Osteoblast (primary cell): ENCODE measurements at regions not wholly inside any gene's neighbourhood (a gene's known extent, or its start where the extent isn't known, plus 50 kb on each side); places are given as distances from the start of the nearest gene placed in this dataset.

Source experiments
- DNase-seq: peaks from one replicate; pipeline ENCODE4 v3.0.0; 2011; ENCODE audit warnings: low spot score, mixed read lengths; ENCODE audit not compliant: insufficient read length; ENCODE audit errors: missing footprints
- H2AFZ ChIP-seq: 2 replicates; pipeline ENCODE4 v1.6.0; 2011; ENCODE audit warnings: mild to moderate bottlenecking, low read length
- H3K27ac ChIP-seq: 2 replicates; pipeline ENCODE4 v1.5.1; 2011; ENCODE audit warnings: mild to moderate bottlenecking, low read depth, low read length, moderate library complexity
- H3K27me3 ChIP-seq: 2 replicates; pipeline ENCODE4 v1.6.0; 2012; ENCODE audit warnings: mild to moderate bottlenecking, control low read depth, inconsistent platforms, low read length, moderate library complexity; ENCODE audit not compliant: insufficient read depth
- H3K36me3 ChIP-seq: 2 replicates; pipeline ENCODE4 v1.5.1; 2011; ENCODE audit warnings: mild to moderate bottlenecking, low read length, control low read depth, moderate library complexity; ENCODE audit not compliant: insufficient read depth
- H3K4me1 ChIP-seq: 2 replicates; pipeline ENCODE4 v1.5.1; 2011; ENCODE audit warnings: mild to moderate bottlenecking, low read length, control low read depth, moderate library complexity; ENCODE audit not compliant: insufficient read depth
- H3K4me2 ChIP-seq: 2 replicates; pipeline ENCODE4 v1.6.0; 2011; ENCODE audit warnings: mild to moderate bottlenecking, low read length; ENCODE audit not compliant: insufficient read depth
- H3K4me3 ChIP-seq: fragments of 200-600 bp; sonication (generic); 3 replicates; pipeline ENCODE4 v1.5.1; 2012; ENCODE audit warnings: mild to moderate bottlenecking, low read length, inconsistent platforms; ENCODE audit not compliant: insufficient read depth
- H3K79me2 ChIP-seq: 2 replicates; pipeline ENCODE4 v1.6.0; 2012; ENCODE audit warnings: mild to moderate bottlenecking, low read length, control low read depth, inconsistent platforms; ENCODE audit not compliant: insufficient read depth
- H3K9me3 ChIP-seq: 2 replicates; pipeline ENCODE4 v1.5.1; 2011; ENCODE audit warnings: low read depth, low read length, control low read depth
- H4K20me1 ChIP-seq: 2 replicates; pipeline ENCODE4 v1.6.0; 2012; ENCODE audit warnings: mild to moderate bottlenecking, low read length, control low read depth; ENCODE audit not compliant: insufficient read depth
- TF ChIP-seq, protein P1 (sequence below): IDR thresholded peaks from 2 replicates; pipeline ENCODE4 v1.5.1; 2011; ENCODE audit warnings: mild to moderate bottlenecking, low read depth, low read length, moderate library complexity; ENCODE audit errors: extremely low read depth

DNA sequence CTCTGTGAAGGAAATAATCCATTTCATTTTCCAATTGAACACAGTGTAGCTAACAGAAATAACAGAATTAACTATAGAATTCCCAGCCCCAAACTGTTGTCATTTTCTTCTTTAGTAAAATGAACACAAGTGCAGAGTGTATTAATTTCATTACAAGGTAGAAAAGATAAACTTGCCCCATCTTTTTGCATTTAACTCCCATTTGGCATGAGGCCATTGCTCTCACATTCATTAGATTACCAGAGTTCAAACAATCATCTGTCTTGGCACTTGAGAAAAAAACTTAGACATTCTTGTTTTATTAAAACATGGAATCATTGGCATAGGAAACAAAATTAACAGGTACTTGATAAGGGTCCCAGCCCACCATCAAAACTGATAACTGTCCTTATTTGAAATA, 821.5 kb upstream of the C9orf72 start:
- DNase-seq: no peak
- Histone ChIP-seq H4K20me1 (no peaks in the 10 kb centered on the region), H3K4me1 (no peaks in the 10 kb centered on the region), H2AFZ (no peak overlapping the region), H3K9me3 (peaks cover 4% of the 10 kb centered on the region), H3K36me3 (no peaks in the 10 kb centered on the region), H3K4me3 (no peak overlapping the region), H3K79me2 (no peaks in the 10 kb centered on the region), H3K4me2 (no peak overlapping the region), H3K27me3 (no peaks in the 10 kb centered on the region), H3K27ac (no peak overlapping the region)
- TF ChIP-seq, protein P1, sequence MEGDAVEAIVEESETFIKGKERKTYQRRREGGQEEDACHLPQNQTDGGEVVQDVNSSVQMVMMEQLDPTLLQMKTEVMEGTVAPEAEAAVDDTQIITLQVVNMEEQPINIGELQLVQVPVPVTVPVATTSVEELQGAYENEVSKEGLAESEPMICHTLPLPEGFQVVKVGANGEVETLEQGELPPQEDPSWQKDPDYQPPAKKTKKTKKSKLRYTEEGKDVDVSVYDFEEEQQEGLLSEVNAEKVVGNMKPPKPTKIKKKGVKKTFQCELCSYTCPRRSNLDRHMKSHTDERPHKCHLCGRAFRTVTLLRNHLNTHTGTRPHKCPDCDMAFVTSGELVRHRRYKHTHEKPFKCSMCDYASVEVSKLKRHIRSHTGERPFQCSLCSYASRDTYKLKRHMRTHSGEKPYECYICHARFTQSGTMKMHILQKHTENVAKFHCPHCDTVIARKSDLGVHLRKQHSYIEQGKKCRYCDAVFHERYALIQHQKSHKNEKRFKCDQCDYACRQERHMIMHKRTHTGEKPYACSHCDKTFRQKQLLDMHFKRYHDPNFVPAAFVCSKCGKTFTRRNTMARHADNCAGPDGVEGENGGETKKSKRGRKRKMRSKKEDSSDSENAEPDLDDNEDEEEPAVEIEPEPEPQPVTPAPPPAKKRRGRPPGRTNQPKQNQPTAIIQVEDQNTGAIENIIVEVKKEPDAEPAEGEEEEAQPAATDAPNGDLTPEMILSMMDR: no peak

DNA sequence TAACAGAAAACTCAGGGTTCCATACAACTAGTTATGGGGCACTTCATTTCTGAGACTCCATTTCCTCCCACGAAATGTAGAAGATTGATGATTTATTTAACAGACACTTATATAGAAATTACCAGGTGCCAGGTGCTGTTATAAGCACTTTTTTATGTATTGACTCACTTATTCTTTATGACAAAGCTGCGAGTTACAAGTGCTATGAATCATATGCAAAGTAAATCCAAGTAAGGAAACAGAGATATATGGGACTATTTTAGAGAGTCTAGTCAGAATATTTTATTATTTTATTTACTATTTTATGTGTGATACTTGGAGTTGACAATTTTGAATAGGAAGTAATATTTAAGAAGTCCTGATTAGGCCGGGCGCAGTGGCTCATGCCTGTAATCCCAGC, 822.8 kb upstream of the C9orf72 start:
- H3K4me2 ChIP-seq: no peak overlapping the region
- no peaks in the 10 kb centered on the region for H3K27me3 ChIP-seq
- no peak overlapping the region for H3K4me3 ChIP-seq
- H3K9me3 ChIP-seq: peaks cover 4% of the 10 kb centered on the region
- H4K20me1 ChIP-seq: no peaks in the 10 kb centered on the region
- H2AFZ ChIP-seq: no peak overlapping the region
- no peaks in the 10 kb centered on the region for H3K36me3 ChIP-seq
- TF ChIP-seq, protein P1: no peak
- no peaks in the 10 kb centered on the region for H3K4me1 ChIP-seq
- DNase-seq: no peak
- no peak overlapping the region for H3K27ac ChIP-seq
- no peaks in the 10 kb centered on the region for H3K79me2 ChIP-seq

DNA sequence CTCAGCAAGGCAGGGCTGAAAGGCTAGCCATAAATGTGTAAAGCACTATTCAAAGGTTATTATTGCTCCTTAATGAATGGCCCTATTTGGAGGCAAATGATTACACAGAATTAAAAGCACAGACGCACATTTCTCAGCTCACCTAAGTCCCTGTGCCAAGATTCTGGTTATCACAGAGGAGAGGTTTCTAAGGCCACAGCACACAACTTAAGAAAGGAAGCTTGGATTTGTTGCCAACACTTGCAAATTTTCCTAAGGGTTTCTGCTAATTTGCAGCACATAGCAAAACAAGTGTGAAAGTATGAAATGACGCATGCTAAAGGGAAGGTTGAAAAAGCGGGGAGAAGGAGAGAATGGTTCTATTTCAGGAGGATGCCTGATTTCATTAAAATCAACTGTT, 834.1 kb upstream of the C9orf72 start:
- Histone ChIP-seq H3K79me2 (no peaks in the 10 kb centered on the region), H3K36me3 (no peaks in the 10 kb centered on the region), H3K4me1 (no peaks in the 10 kb centered on the region), H3K4me3 (no peak overlapping the region), H2AFZ (no peak overlapping the region), H3K27me3 (no peaks in the 10 kb centered on the region), H3K4me2 (no peak overlapping the region), H4K20me1 (no peaks in the 10 kb centered on the region), H3K27ac (no peak overlapping the region), H3K9me3 (peaks cover 2% of the 10 kb centered on the region)
- TF ChIP-seq, protein P1: no peak
- no peak for DNase-seq

DNA sequence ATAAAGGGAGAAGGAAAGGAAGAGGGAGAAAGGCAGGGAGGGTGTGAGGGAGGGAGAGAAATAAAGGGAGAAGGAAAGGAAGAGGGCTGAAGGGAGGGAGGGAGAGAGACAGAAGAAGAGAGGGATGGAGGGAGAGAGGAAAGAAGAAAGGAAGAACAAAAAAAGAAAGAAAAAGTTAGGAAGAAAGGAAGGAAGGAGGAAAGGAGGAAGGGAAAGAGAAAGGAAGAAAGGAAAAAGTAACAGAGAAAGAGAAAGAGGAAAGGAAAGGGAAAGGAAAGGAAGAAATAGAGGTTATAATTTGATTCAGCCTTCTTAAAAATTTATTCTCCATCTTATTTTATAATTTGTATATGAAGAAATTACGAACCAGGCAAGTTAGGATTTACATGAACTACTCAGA, 836.6 kb upstream of the C9orf72 start:
- Histone ChIP-seq H3K4me2 (no peak overlapping the region), H3K79me2 (no peaks in the 10 kb centered on the region), H3K9me3 (peaks cover 2% of the 10 kb centered on the region), H3K4me3 (no peak overlapping the region), H3K4me1 (no peaks in the 10 kb centered on the region), H2AFZ (no peak overlapping the region), H3K27me3 (no peaks in the 10 kb centered on the region), H3K27ac (no peak overlapping the region), H3K36me3 (no peaks in the 10 kb centered on the region), H4K20me1 (no peaks in the 10 kb centered on the region)
- TF ChIP-seq, protein P1: no peak
- DNase-seq: no peak
